ENCODE measurements at regions not wholly inside any gene's neighbourhood (a gene's known extent, or its start where the extent isn't known, plus 50 kb on each side); places are given as distances from the start of the nearest gene placed in this dataset.

- peak; percentile 57 for ATAC-seq
- no peak for TF ChIP-seq ESRRG (CRISPR knock-in tag; IDR thresholded peaks at IDR 0.05)
- TF ChIP-seq ISL1 (CRISPR knock-in tag; IDR thresholded peaks at IDR 0.05) = no peak
- no peak for TF ChIP-seq TCF4 (CRISPR knock-in tag; IDR thresholded peaks at IDR 0.05; ENCODE audit: borderline replicate concordance)
- TF ChIP-seq GLIS3 (CRISPR knock-in tag; IDR thresholded peaks at IDR 0.05) = no peak
- TF ChIP-seq ZFP30 (CRISPR knock-in tag; IDR thresholded peaks at IDR 0.05) = no peak
- TF ChIP-seq BACH2 (CRISPR knock-in tag; IDR thresholded peaks at IDR 0.05; ENCODE audit: borderline replicate concordance) = no peak
- TF ChIP-seq TOX (CRISPR knock-in tag; IDR thresholded peaks at IDR 0.05; ENCODE audit: borderline replicate concordance) = no peak
- no peak for TF ChIP-seq ZNF565 (CRISPR knock-in tag; conservative IDR thresholded peaks at IDR 0.05; ENCODE audit: low read depth)
- TF ChIP-seq ZC3H10 (CRISPR knock-in tag; IDR thresholded peaks at IDR 0.05) = no peak
- TF ChIP-seq SNAI2 (CRISPR knock-in tag; IDR thresholded peaks at IDR 0.05) = no peak
- TF ChIP-seq TSHZ2 (CRISPR knock-in tag; IDR thresholded peaks at IDR 0.05) = no peak
- TF ChIP-seq ZFP3 (CRISPR knock-in tag; IDR thresholded peaks at IDR 0.05) = no peak
- no peak for TF ChIP-seq ZNF70 (CRISPR knock-in tag; IDR thresholded peaks at IDR 0.05)
- TF ChIP-seq RARB (CRISPR knock-in tag; IDR thresholded peaks at IDR 0.05) = no peak
- TF ChIP-seq PPARA (CRISPR knock-in tag; IDR thresholded peaks at IDR 0.05; ENCODE audit: borderline replicate concordance) = no peak
- TF ChIP-seq POU6F1 (CRISPR knock-in tag; IDR thresholded peaks at IDR 0.05; ENCODE audit: borderline replicate concordance, low read depth) = no peak
- no peak for TF ChIP-seq PATZ1 (CRISPR knock-in tag; IDR thresholded peaks at IDR 0.05; ENCODE audit: borderline replicate concordance)
- no peak for TF ChIP-seq CSRNP3 (CRISPR knock-in tag; IDR thresholded peaks at IDR 0.05)
- no peak for TF ChIP-seq CSDC2 (CRISPR knock-in tag; IDR thresholded peaks at IDR 0.05)
Observed at GRCh38 chr3:116815321-116815720, 105.7 kb downstream of the TUSC7 start.

- ATAC-seq = peak; percentile 97
- peak; percentile 91 for TF ChIP-seq TCF4 (CRISPR knock-in tag; IDR thresholded peaks at IDR 0.05; ENCODE audit: borderline replicate concordance)
- TF ChIP-seq CSRNP3 (CRISPR knock-in tag; IDR thresholded peaks at IDR 0.05) = no peak
- peak; percentile 95; the same call in 1 of the 2 replicates for TF ChIP-seq BACH2 (CRISPR knock-in tag; IDR thresholded peaks at IDR 0.05; ENCODE audit: borderline replicate concordance)
- peak; percentile 89 for TF ChIP-seq ISL1 (CRISPR knock-in tag; IDR thresholded peaks at IDR 0.05)
- TF ChIP-seq CREB5 (CRISPR knock-in tag; IDR thresholded peaks at IDR 0.05; ENCODE audit: low read depth) = peak; percentile 21; the same call in 1 of the 2 replicates
- TF ChIP-seq TSHZ2 (CRISPR knock-in tag; IDR thresholded peaks at IDR 0.05) = peak; percentile 85
- TF ChIP-seq GLIS3 (CRISPR knock-in tag; IDR thresholded peaks at IDR 0.05) = no peak
Observed at GRCh38 chr3:116815831-116816588, 106.4 kb downstream of the TUSC7 start.

Measured in SK-N-SH treated with all-trans-retinoic acid at 6 μM for 48 hours (cell line).